ENCODE measurements at regions not wholly inside any gene's neighbourhood (a gene's known extent, or its start where the extent isn't known, plus 50 kb on each side); places are given as distances from the start of the nearest gene placed in this dataset.

- no peak overlapping the region for H3K27ac ChIP-seq
- TF ChIP-seq CTCF (IDR thresholded peaks at IDR 0.05) (no peak), POLR2A (IDR thresholded peaks at IDR 0.05) (no peak)
- no peaks in the 10 kb centered on the region for H3K9me3 ChIP-seq (replicated peaks in 1 of 3)
- no peak overlapping the region for H3K4me3 ChIP-seq
- no peaks in the 10 kb centered on the region for H3K36me3 ChIP-seq (replicated peaks in 1 of 2)
- no peak for DNase-seq
- no peaks in the 10 kb centered on the region for H3K27me3 ChIP-seq
- intact Hi-C loops (cut with DNase I), result no loop called here
- 72 to 86% (median 81%) methylated on average over 6 of the region's 6 CpGs for WGBS, 4 donors
- H3K4me1 ChIP-seq (replicated peaks in 1 of 2), result no peaks in the 10 kb centered on the region
Observed at GRCh38 chr1:98260839-98261238, 340.0 kb upstream of the DPYD start.

- intact Hi-C loops (cut with DNase I), result no loop called here
- H3K4me1 ChIP-seq (replicated peaks in 1 of 2), result no peaks in the 10 kb centered on the region
- no peaks in the 10 kb centered on the region for H3K27me3 ChIP-seq
- no peak overlapping the region for H3K4me3 ChIP-seq
- no peak overlapping the region for H3K27ac ChIP-seq
- H3K9me3 ChIP-seq (replicated peaks in 1 of 3), result no peaks in the 10 kb centered on the region
- TF ChIP-seq CTCF (IDR thresholded peaks at IDR 0.05), result no peak
- TF ChIP-seq POLR2A (IDR thresholded peaks at IDR 0.05), result no peak
- no peaks in the 10 kb centered on the region for H3K36me3 ChIP-seq (replicated peaks in 1 of 2)
- DNase-seq, result no peak
- WGBS, 4 donors, result 63 to 74% (median 72%) methylated on average over 1 of the region's 1 CpG
Observed at GRCh38 chr1:98260412-98260811, 339.6 kb upstream of the DPYD start.

- no peaks in the 10 kb centered on the region for H3K27me3 ChIP-seq
- no peak overlapping the region for H3K4me3 ChIP-seq
- TF ChIP-seq POLR2A (IDR thresholded peaks at IDR 0.05), result no peak
- no peak for TF ChIP-seq CTCF (IDR thresholded peaks at IDR 0.05)
- no peaks in the 10 kb centered on the region for H3K9me3 ChIP-seq (replicated peaks in 1 of 3)
- no peaks in the 10 kb centered on the region for H3K36me3 ChIP-seq (replicated peaks in 1 of 2)
- no peak overlapping the region for H3K27ac ChIP-seq
- WGBS, 4 donors, result 54 to 69% (median 60%) methylated on average over 2 of the region's 2 CpGs
- DNase-seq, result no peak
- H3K4me1 ChIP-seq (replicated peaks in 1 of 2), result no peaks in the 10 kb centered on the region
- intact Hi-C loops (cut with DNase I), result no loop called here
Observed at GRCh38 chr1:98256700-98257099, 335.9 kb upstream of the DPYD start.

- H3K4me3 ChIP-seq, result no peak overlapping the region
- WGBS, 4 donors, result 66 to 79% (median 67%) methylated on average over 3 of the region's 3 CpGs
- H3K27ac ChIP-seq, result no peak overlapping the region
- no peak for DNase-seq
- intact Hi-C loops (cut with DNase I), result no loop called here
- TF ChIP-seq CTCF (IDR thresholded peaks at IDR 0.05) (no peak), POLR2A (IDR thresholded peaks at IDR 0.05) (no peak)
- H3K36me3 ChIP-seq (replicated peaks in 1 of 2), result no peaks in the 10 kb centered on the region
- H3K27me3 ChIP-seq, result no peaks in the 10 kb centered on the region
- no peaks in the 10 kb centered on the region for H3K9me3 ChIP-seq (replicated peaks in 1 of 3)
- no peaks in the 10 kb centered on the region for H3K4me1 ChIP-seq (replicated peaks in 1 of 2)
Observed at GRCh38 chr1:98253145-98253544, 332.3 kb upstream of the DPYD start.

Data from adrenal gland (tissue), 9 donors.